ENCODE measurements at regions not wholly inside any gene's neighbourhood (a gene's known extent, or its start where the extent isn't known, plus 50 kb on each side); places are given as distances from the start of the nearest gene placed in this dataset.

- no peak for TF ChIP-seq EZH2 (IDR thresholded peaks at IDR 0.05)
- no peak for TF ChIP-seq POLR2AphosphoS5 (IDR thresholded peaks at IDR 0.05; ENCODE audit: borderline replicate concordance, low read depth, low read length)
Observed at GRCh38 chr21:14603202-14603601, 57.1 kb upstream of the SAMSN1 start.
